K562 (cell line): ENCODE measurements at regions not wholly inside any gene's neighbourhood (a gene's known extent, or its start where the extent isn't known, plus 50 kb on each side); places are given as distances from the start of the nearest gene placed in this dataset.
A peak's percentile ranks its signal among the peaks of the same experiment; 100 is the strongest.

Experiments used
- ATAC-seq: fragments of 200-7000 bp; cut with Tn5 transposase; 3 replicates; pipeline ENCODE4 v1.9.1; 2020; ENCODE audit warnings: moderate library complexity
- BruUV-seq: library from RNA; stranded (reverse); fragments of 400-500 nt; replicated peaks from 2 replicates; lab custom pipeline; 2021; lab: Mats Ljungman, UMichigan
- CTCF ChIA-PET: fragments of 300-600 bp; formaldehyde crosslinking; extraction: SDS; loops from one replicate; lab custom pipeline; 2021; ENCODE audit warnings: low intra/inter-chr PET ratio; lab: Yijun Ruan, JAX
- POLR2A ChIA-PET: fragments of 300-600, 350-650 bp; sonication (Branson Sonifier 250); formaldehyde crosslinking; extraction: SDS; loops from one replicate; lab custom pipeline; 2021; ENCODE audit warnings: antibody characterized with exemption, inconsistent platforms; lab: Yijun Ruan, JAX
- DNase-seq, 4 experiments: peaks; one replicate each; pipeline versions ENCODE4 v3.0.0 to v3.0.0-alpha.2; 2011 to 2018; ENCODE audit warnings: low spot score in 3 of 4, mixed read lengths in 3 of 4; ENCODE audit errors: extremely low read depth in 1 of 4
- FAIRE-seq: peaks from 2 replicates; lab custom pipeline; 2011; peaks lifted over from hg19 to GRCh38; lab: Jason Lieb, UNC
- H2AFZ ChIP-seq: 2 replicates; pipeline ENCODE4 v1.6.0; 2011; ENCODE audit warnings: low read depth, low read length, control low read depth, inconsistent platforms
- H3K27ac ChIP-seq: fragments of 200-600 bp; 3 replicates; pipeline ENCODE4 v1.8.0; 2011; ENCODE audit warnings: low read depth, mild to moderate bottlenecking, control low read depth, inconsistent platforms, low read length, moderate library complexity, mixed read lengths; ENCODE audit errors: extremely low read depth
- H3K27me3 ChIP-seq, 2 experiments: fragments of 300-600 bp in 1 of 2; 2 replicates in 1 of 2; 3 replicates in 1 of 2; pipeline versions ENCODE4 v1.6.0 to v1.8.0; 2011; ENCODE audit warnings: inconsistent platforms in 2 of 2, low read length in 2 of 2, mild to moderate bottlenecking in 1 of 2, mixed read lengths in 1 of 2, moderate library complexity in 1 of 2; ENCODE audit not compliant: control insufficient read depth in 2 of 2, insufficient read depth in 2 of 2
- H3K36me3 ChIP-seq: fragments of 300-600 bp; 3 replicates; pipeline ENCODE4 v1.8.0; 2011; ENCODE audit warnings: mild to moderate bottlenecking, low read length, inconsistent platforms; ENCODE audit not compliant: control insufficient read depth, insufficient read depth
- H3K4me1 ChIP-seq, 2 experiments: fragments of 200-600 bp in 1 of 2; replicated peaks in 1 of 2; 2 replicates in 1 of 2; 3 replicates in 1 of 2; pipeline versions ENCODE4 v1.5.1 to v1.8.0; 2011; ENCODE audit warnings: inconsistent platforms in 2 of 2, low read length in 2 of 2, mild to moderate bottlenecking in 1 of 2, mixed read lengths in 1 of 2, moderate library complexity in 1 of 2; ENCODE audit not compliant: control insufficient read depth in 2 of 2, insufficient read depth in 2 of 2
- H3K4me2 ChIP-seq: 2 replicates; pipeline ENCODE4 v1.6.1; 2011; ENCODE audit warnings: low read length, control low read depth, inconsistent platforms, mixed read lengths; ENCODE audit not compliant: insufficient read depth
- H3K4me3 ChIP-seq: fragments of 200-600 bp; sonication (generic), shearing (Covaris generic); 2 replicates; pipeline ENCODE4 v1.5.1; 2016; ENCODE audit warnings: control low read depth, inconsistent platforms
- H3K79me2 ChIP-seq: fragments of 200-600 bp; 3 replicates; pipeline ENCODE4 v1.8.0; 2011; ENCODE audit warnings: low read length, inconsistent platforms; ENCODE audit not compliant: control insufficient read depth, insufficient read depth
- H3K9ac ChIP-seq, 2 experiments: 2 replicates each; pipeline versions ENCODE4 v1.6.0 to v1.6.1; 2011; ENCODE audit warnings: low read depth in 2 of 2, low read length in 2 of 2, control low read depth in 1 of 2, inconsistent platforms in 1 of 2, mild to moderate bottlenecking in 1 of 2, mixed read lengths in 1 of 2; ENCODE audit not compliant: insufficient read depth in 1 of 2
- H3K9me1 ChIP-seq: one replicate; pipeline ENCODE4 v1.6.0; 2011; ENCODE audit warnings: inconsistent platforms, mild to moderate bottlenecking, low read length, moderate library complexity; ENCODE audit not compliant: control insufficient read depth, insufficient read depth
- H3K9me3 ChIP-seq: replicated peaks from 2 replicates; pipeline ENCODE4 v1.5.1; 2011; ENCODE audit warnings: low read depth, low read length, inconsistent platforms; ENCODE audit not compliant: control insufficient read depth, insufficient read depth
- H4K20me1 ChIP-seq: replicated peaks from 2 replicates; pipeline ENCODE4 v1.6.1; 2011; ENCODE audit warnings: low read length, inconsistent platforms, mixed read lengths; ENCODE audit not compliant: control insufficient read depth, insufficient read depth
- CBFA2T3 ChIP-seq: fragments of 450-650 bp; IDR thresholded peaks from 2 replicates; pipeline ENCODE4 v1.6.1; 2017
- CBX1 ChIP-seq: sonication (generic); IDR thresholded peaks from 2 replicates; pipeline ENCODE4 v1.6.1; 2016; ENCODE audit warnings: antibody characterized with exemption, low read depth, mild to moderate bottlenecking
- DEAF1 ChIP-seq: fragments of 450-650 bp; formaldehyde crosslinking; IDR thresholded peaks from 2 replicates; pipeline ENCODE4 v1.4.0; 2020; ENCODE audit warnings: mild to moderate bottlenecking, moderate library complexity
- HNRNPH1 ChIP-seq: fragments of 200-400 bp; formaldehyde crosslinking; optimal IDR thresholded peaks from 2 replicates; pipeline ENCODE3; 2017; ENCODE audit warnings: low read depth, mild to moderate bottlenecking, low read length, moderate library complexity
- MTA2 ChIP-seq: fragments of 450-650 bp; IDR thresholded peaks from 2 replicates; pipeline ENCODE4 v1.6.1; 2016; ENCODE audit warnings: low read depth
- MXI1 ChIP-seq: IDR thresholded peaks from 2 replicates; pipeline ENCODE4 v1.6.1; 2011; ENCODE audit warnings: low read depth, mild to moderate bottlenecking, improper control_type of control experiment, low read length
- NFE2L1 ChIP-seq: fragments of 450-650 bp; IDR thresholded peaks from 2 replicates; pipeline ENCODE4 v1.6.1; 2016; ENCODE audit warnings: missing genetic modification characterization, low read depth, mild to moderate bottlenecking, missing compliant biosample characterization, moderate library complexity, borderline replicate concordance
- NFRKB ChIP-seq: fragments of 450-650 bp; IDR thresholded peaks from 2 replicates; pipeline ENCODE4 v1.6.1; 2016; ENCODE audit warnings: low read depth
- RFX5 ChIP-seq: IDR thresholded peaks from 2 replicates; pipeline ENCODE4 v1.6.1; 2011; ENCODE audit warnings: low read depth, mild to moderate bottlenecking, improper control_type of control experiment, low read length
- TCF3 ChIP-seq: sonication (generic); formaldehyde crosslinking; IDR thresholded peaks from 2 replicates; pipeline ENCODE4 v1.4.0; 2020; ENCODE audit warnings: mild to moderate bottlenecking, missing genetic modification reagents
- ZNF592 ChIP-seq: fragments of 450-650 bp; IDR thresholded peaks from 2 replicates; pipeline ENCODE4 v1.6.1; 2017; ENCODE audit warnings: antibody characterized with exemption, mild to moderate bottlenecking
- ZNF780A ChIP-seq: fragments of 250-450 bp; sonication (Bioruptor Pico); IDR thresholded peaks from 2 replicates; pipeline ENCODE4 v1.5.0; 2021; ENCODE audit warnings: mild to moderate bottlenecking
- ZNF830 ChIP-seq: fragments of 250-450 bp; sonication (Bioruptor Pico); IDR thresholded peaks from 2 replicates; pipeline ENCODE4 v1.5.0; 2021; ENCODE audit warnings: mild to moderate bottlenecking
- WGBS: fragments of 100-300 bp; shearing (Covaris generic); methylation state at CpG from one replicate; pipeline ENCODE4 v1.1.6; 2016; ENCODE audit warnings: low coverage, mixed read lengths; ENCODE audit not compliant: insufficient coverage; ENCODE audit errors: missing lambda C conversion rate; 5-methylcytosine and 5-hydroxymethylcytosine counted together
- in situ Hi-C: fragments of 300-500 bp; cut with MboI; formaldehyde crosslinking; loops from 4 replicates; pipeline ENCODE4 v1.15.0; 2018; ENCODE audit warnings: inconsistent platforms, mixed read lengths
- intact Hi-C: fragments of 100-400 bp; cut with micrococcal nuclease; formaldehyde crosslinking; loops from 2 replicates; pipeline ENCODE4 v1.14.2; 2022
- TF ChIP-seq, protein P1 (sequence below): fragments of 250-450 bp; sonication (Bioruptor Pico); IDR thresholded peaks from 2 replicates; pipeline ENCODE4 v1.4.0; 2020; ENCODE audit warnings: mild to moderate bottlenecking, moderate library complexity

DNA sequence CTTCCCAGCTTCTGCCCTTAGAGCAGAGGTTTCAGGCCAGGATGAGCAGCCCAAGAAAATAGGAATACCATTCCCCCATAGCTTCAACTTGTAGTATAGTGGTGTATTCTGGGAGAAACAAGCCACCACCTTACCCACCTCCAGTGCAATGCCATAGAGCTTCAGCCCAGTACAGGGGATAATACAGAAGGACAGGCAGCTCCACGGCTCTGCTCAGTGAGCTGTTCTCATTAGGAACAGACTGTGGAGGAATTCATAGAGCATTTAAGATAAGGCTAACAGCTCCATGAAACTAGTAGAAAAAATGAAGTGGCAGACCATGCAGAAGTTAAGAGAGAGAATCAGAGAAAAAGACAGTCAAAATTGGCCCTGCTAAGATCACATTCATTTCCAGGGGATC is 294.7 kb upstream of the POGK start:
- ATAC-seq (peak; percentile 82), FAIRE-seq (no peak), DNase-seq (peak in 1 of 4 experiments; percentile 8)
- no peaks in the 10 kb centered on the region for H3K36me3 ChIP-seq
- H3K4me1 ChIP-seq: no peaks in the 10 kb centered on the region; a peak in 1 of 5 replicates
- no peaks in the 10 kb centered on the region for H4K20me1 ChIP-seq
- H3K27me3 ChIP-seq: no peaks in the 10 kb centered on the region
- H3K4me2 ChIP-seq: no peak overlapping the region
- H3K9me3 ChIP-seq: no peaks in the 10 kb centered on the region
- H3K9me1 ChIP-seq: no peaks in the 10 kb centered on the region
- H3K79me2 ChIP-seq: no peaks in the 10 kb centered on the region
- CTCF ChIA-PET: no interaction called here
- peak overlapping the region; percentile 61 for H2AFZ ChIP-seq
- intact Hi-C loops (no loop called here), in situ Hi-C loops (no loop called here)
- TF ChIP-seq CBFA2T3 (no peak), ZNF592 (no peak), ZNF830 (CRISPR knock-in tag) (no peak), ZNF780A (CRISPR knock-in tag) (no peak), HNRNPH1 (no peak), MTA2 (no peak), NFE2L1 (tag) (no peak), RFX5 (no peak), CBX1 (no peak), MXI1 (no peak), DEAF1 (no peak), NFRKB (no peak), TCF3 (CRISPR knock-in tag) (no peak)
- TF ChIP-seq, protein P1, sequence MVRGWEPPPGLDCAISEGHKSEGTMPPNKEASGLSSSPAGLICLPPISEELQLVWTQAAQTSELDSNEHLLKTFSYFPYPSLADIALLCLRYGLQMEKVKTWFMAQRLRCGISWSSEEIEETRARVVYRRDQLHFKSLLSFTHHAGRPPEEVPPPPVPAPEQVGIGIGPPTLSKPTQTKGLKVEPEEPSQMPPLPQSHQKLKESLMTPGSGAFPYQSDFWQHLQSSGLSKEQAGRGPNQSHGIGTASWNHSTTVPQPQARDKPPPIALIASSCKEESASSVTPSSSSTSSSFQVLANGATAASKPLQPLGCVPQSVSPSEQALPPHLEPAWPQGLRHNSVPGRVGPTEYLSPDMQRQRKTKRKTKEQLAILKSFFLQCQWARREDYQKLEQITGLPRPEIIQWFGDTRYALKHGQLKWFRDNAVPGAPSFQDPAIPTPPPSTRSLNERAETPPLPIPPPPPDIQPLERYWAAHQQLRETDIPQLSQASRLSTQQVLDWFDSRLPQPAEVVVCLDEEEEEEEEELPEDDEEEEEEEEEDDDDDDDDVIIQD (CRISPR knock-in tag): no peak
- 14% methylated on average over 1 of the region's 1 CpG for WGBS
- no peak overlapping the region for H3K27ac ChIP-seq
- no peak overlapping the region for H3K4me3 ChIP-seq
- no TSS peak for BruUV-seq
- no peak overlapping the region for H3K9ac ChIP-seq
- POLR2A ChIA-PET: interaction anchor here (0.7 to 1.2 kb wide), 9 partner anchors 9 to 281 kb away, joined by 3 to 5 read pairs (median 3); no protein-coding TSS in a partner anchor
